ENCODE measurements at regions not wholly inside any gene's neighbourhood (a gene's known extent, or its start where the extent isn't known, plus 50 kb on each side); places are given as distances from the start of the nearest gene placed in this dataset.

GRCh38 chr6:18527836-18528743, 140.9 kb downstream of the RNF144B start:
- FAIRE-seq (peak; percentile 36), DNase-seq (ENCODE audit: low read depth in 1 of 2, low spot score in 2 of 2) (no peak)
- Histone ChIP-seq H3K4ac (replicated peaks; ENCODE audit: insufficient read length, low read depth, low read length) (no peak overlapping the region), H3K14ac (ENCODE audit: insufficient read length) (no peak overlapping the region), H4K8ac (ENCODE audit: extremely low read depth, insufficient read depth, low read length) (no peak overlapping the region), H2AFZ (ENCODE audit: low read length) (no peak overlapping the region), H3K4me3 (ENCODE audit: extremely low read depth in 1 of 4, insufficient read depth in 2 of 4, low read depth in 3 of 4, low read length in 4 of 4) (no peak overlapping the region), H3K79me2 (ENCODE audit: control insufficient read depth in 1 of 2, insufficient read depth in 2 of 2, low read length in 2 of 2) (no peaks in the 10 kb centered on the region), H3K27ac (ENCODE audit: low read depth, low read length) (no peak overlapping the region), H3K4me2 (ENCODE audit: insufficient read depth in 1 of 2, low read depth in 2 of 2, low read length in 2 of 2) (no peak overlapping the region), H3K23ac (ENCODE audit: insufficient read length) (no peak overlapping the region), H3K23me2 (ENCODE audit: low read depth, low read length) (no peaks in the 10 kb centered on the region), H2BK120ac (replicated peaks; ENCODE audit: low read depth, low read length) (no peak overlapping the region), H3K18ac (ENCODE audit: extremely low read depth, low read length) (no peak overlapping the region), H2AK5ac (ENCODE audit: low read depth, low read length) (no peak overlapping the region), H4K91ac (replicated peaks; ENCODE audit: insufficient read length, low read length) (no peak overlapping the region), H3K56ac (replicated peaks; ENCODE audit: insufficient read length, low read depth, low read length) (no peak overlapping the region), H2BK5ac (ENCODE audit: low read depth, low read length) (no peak overlapping the region), H3K36me3 (ENCODE audit: control insufficient read depth in 2 of 4, insufficient read depth in 4 of 4, low read length in 3 of 4) (no peaks in the 10 kb centered on the region), H2BK20ac (ENCODE audit: low read length) (no peak overlapping the region), H3K79me1 (ENCODE audit: low read depth, low read length) (no peaks in the 10 kb centered on the region), H4K5ac (ENCODE audit: insufficient read length, low read depth, low read length) (no peak overlapping the region), H3K4me1 (replicated peaks in 1 of 4; ENCODE audit: control insufficient read depth in 3 of 4, insufficient read depth in 4 of 4, low read length in 3 of 4) (peaks cover 0 to 4% (median 0%) of the 10 kb centered on the region in 4 experiments; a peak in 1 of 7 replicates), H4K20me1 (replicated peaks in 1 of 2; ENCODE audit: control insufficient read depth in 1 of 2, insufficient read depth in 2 of 2, low read length in 2 of 2) (no peaks in the 10 kb centered on the region), H3K27me3 (replicated peaks in 1 of 4; ENCODE audit: control insufficient read depth in 3 of 4, extremely low read depth in 1 of 4, insufficient read depth in 3 of 4, low read length in 3 of 4) (no peaks in the 10 kb centered on the region), H2BK15ac (ENCODE audit: low read length) (no peak overlapping the region), H3K9me3 (ENCODE audit: insufficient read depth in 2 of 2, low read depth in 1 of 2, low read length in 1 of 2) (no peaks in the 10 kb centered on the region), H2BK12ac (ENCODE audit: low read depth, low read length) (no peak overlapping the region), H3K9ac (replicated peaks in 1 of 4; ENCODE audit: extremely low read depth in 1 of 4, low read depth in 3 of 4, low read length in 3 of 4) (no peak overlapping the region; a peak in 1 of 7 replicates)
- POLR2A ChIA-PET (ENCODE audit: partially characterized antibody), result no interaction called here
- WGBS, 2 experiments (ENCODE audit: extremely low coverage in 1 of 2, insufficient coverage in 1 of 2, insufficient read length in 1 of 2, insufficient replicate concordance in 2 of 2, low coverage in 1 of 2, low lambda C conversion rate in 2 of 2, missing lambda C conversion rate in 1 of 2), result 85% methylated on average over 5 of the region's 5 CpGs; no CpG with 5 or more reads in 1 of the 2 experiments
- CTCF ChIA-PET (ENCODE audit: partially characterized antibody), result interaction anchor here (0.6 to 2.3 kb wide), 14 partner anchors 11 to 626 kb away, joined by 3 to 5 read pairs (median 3); no protein-coding TSS in a partner anchor
- TF ChIP-seq JUN (IDR thresholded peaks at IDR 0.05; ENCODE audit: low read depth, low read length), result no peak
- no peak for TF ChIP-seq CBX5 (IDR thresholded peaks at IDR 0.05; ENCODE audit: low read depth, low read length)
- TF ChIP-seq GABPA (IDR thresholded peaks at IDR 0.05; ENCODE audit: borderline replicate concordance, insufficient read depth, low read length), result no peak
- no peak for TF ChIP-seq YY1 (IDR thresholded peaks at IDR 0.05; ENCODE audit: low read depth, low read length)
- TF ChIP-seq RAD21 (IDR thresholded peaks at IDR 0.05 in 1 of 2, conservative IDR thresholded peaks at IDR 0.05 in 1 of 2; ENCODE audit: low read depth in 2 of 2, low read length in 2 of 2), result peak in 1 of 2 experiments; percentile 36; a peak in 3 of 4 replicates

All from H1 (cell line).